NOMO-1 treated with dmso at 0.1 percent for 144 hours (cell line): ENCODE measurements at regions not wholly inside any gene's neighbourhood (a gene's known extent, or its start where the extent isn't known, plus 50 kb on each side); places are given as distances from the start of the nearest gene placed in this dataset.
A peak's percentile ranks its signal among the peaks of the same experiment; 100 is the strongest.
"Not testable (repeated sequence)": the region's sequence is repeated elsewhere in the genome, so short reads cannot be mapped to it uniquely, and the experiment has no call there.

Source experiments
- DNase-seq: peaks from one replicate; lab custom pipeline; 2025; ENCODE audit not compliant: unreplicated experiment; lab: John Stamatoyannopoulos, UW

- no peak for DNase-seq
These were observed 1154.6 kb downstream of the GALC start for GRCh38 chr14:86838363-86838762.

GRCh38 chr14:86826661-86827060, 1166.3 kb downstream of the GALC start:
- DNase-seq: no peak

GRCh38 chr14:86824167-86824566, 1168.8 kb downstream of the GALC start:
- no peak for DNase-seq

- no peak for DNase-seq
These were observed 1169.4 kb downstream of the GALC start for GRCh38 chr14:86823581-86823980.

- no peak for DNase-seq
These were observed 1177.6 kb downstream of the GALC start for GRCh38 chr14:86815341-86815740.

GRCh38 chr14:86802726-86803125, 1190.3 kb downstream of the GALC start:
- no peak for DNase-seq

- no peak for DNase-seq
These were observed 1193.7 kb downstream of the GALC start for GRCh38 chr14:86799244-86799647.

GRCh38 chr14:86798330-86798729, 1194.7 kb downstream of the GALC start:
- peak; percentile 16 for DNase-seq

GRCh38 chr14:86797075-86797351, 1196.0 kb downstream of the GALC start:
- DNase-seq: no peak

- DNase-seq: peak; percentile 63
These were observed 1196.5 kb downstream of the GALC start for GRCh38 chr14:86796221-86797074.

- DNase-seq: no peak
These were observed 1198.3 kb downstream of the GALC start for GRCh38 chr14:86794689-86795088.

- DNase-seq: no peak
These were observed 1202.3 kb downstream of the GALC start for GRCh38 chr14:86790408-86791364.

GRCh38 chr14:86788224-86788623, 1204.8 kb downstream of the GALC start:
- DNase-seq: no peak

GRCh38 chr14:86787717-86788116, 1205.3 kb downstream of the GALC start:
- peak; percentile 17 for DNase-seq

GRCh38 chr14:86782092-86782580, 1210.8 kb downstream of the GALC start:
- DNase-seq: no peak

GRCh38 chr14:86780876-86781510, 1212.0 kb downstream of the GALC start:
- no peak for DNase-seq

GRCh38 chr14:86780461-86780860, 1212.5 kb downstream of the GALC start:
- no peak for DNase-seq

GRCh38 chr14:86779416-86779815, 1213.6 kb downstream of the GALC start:
- no peak for DNase-seq

- DNase-seq: no peak
These were observed 1214.9 kb downstream of the GALC start for GRCh38 chr14:86777963-86778602.

GRCh38 chr14:86775896-86776295, 1217.1 kb downstream of the GALC start:
- DNase-seq: not testable (repeated sequence)

GRCh38 chr14:86774916-86775315, 1218.1 kb downstream of the GALC start:
- DNase-seq: no peak
